Epidermal melanocyte (primary cell): ENCODE measurements at regions not wholly inside any gene's neighbourhood (a gene's known extent, or its start where the extent isn't known, plus 50 kb on each side); places are given as distances from the start of the nearest gene placed in this dataset.

Experiments
- DNase-seq: peaks from one replicate; pipeline ENCODE4 v3.0.0; 2011; ENCODE audit warnings: low spot score; ENCODE audit not compliant: insufficient read length

DNA sequence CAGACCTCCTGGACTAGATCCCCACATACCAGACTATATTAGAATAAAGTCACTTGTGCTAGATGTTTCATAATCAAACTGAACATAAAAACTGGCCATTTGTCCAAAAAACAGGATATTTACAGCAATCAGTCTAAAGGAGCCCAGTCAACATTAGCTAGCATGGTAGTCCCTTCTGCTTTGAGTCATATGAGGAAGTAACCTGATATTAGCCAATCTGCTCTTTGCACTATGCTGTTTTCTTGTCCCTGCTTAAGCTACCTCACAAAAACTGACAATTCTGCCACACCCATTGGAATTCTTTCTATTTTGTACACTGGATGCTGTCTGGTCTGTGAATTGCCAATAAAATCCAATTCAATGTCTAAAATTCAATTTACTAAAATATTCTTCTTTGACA, 1824.2 kb downstream of the OLFM4 start:
- no peak for DNase-seq

GRCh38 chr13:54859827-54860226, 1831.2 kb downstream of the OLFM4 start:
- no peak for DNase-seq

DNA sequence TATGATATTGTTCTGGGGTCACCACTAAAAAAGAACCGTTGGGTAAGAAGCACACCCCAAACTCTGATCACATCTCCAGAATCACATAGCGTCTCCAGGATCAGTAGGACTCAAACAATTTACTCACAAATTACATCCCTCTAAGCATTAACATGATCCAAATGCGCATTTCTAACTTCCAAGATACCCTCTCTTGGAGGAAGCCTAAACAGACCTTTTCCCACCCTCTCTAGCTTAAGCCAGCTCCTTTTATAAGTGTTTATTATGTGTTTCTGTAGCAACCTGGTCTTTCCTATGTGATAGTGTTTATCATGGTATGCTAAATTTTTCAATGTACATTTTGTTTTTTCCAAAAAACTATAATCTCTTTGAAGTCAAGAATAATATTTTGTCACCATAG, 1846.5 kb downstream of the OLFM4 start:
- DNase-seq: no peak

- DNase-seq: no peak
These were observed 1850.4 kb downstream of the OLFM4 start for GRCh38 chr13:54879036-54879435.

DNA sequence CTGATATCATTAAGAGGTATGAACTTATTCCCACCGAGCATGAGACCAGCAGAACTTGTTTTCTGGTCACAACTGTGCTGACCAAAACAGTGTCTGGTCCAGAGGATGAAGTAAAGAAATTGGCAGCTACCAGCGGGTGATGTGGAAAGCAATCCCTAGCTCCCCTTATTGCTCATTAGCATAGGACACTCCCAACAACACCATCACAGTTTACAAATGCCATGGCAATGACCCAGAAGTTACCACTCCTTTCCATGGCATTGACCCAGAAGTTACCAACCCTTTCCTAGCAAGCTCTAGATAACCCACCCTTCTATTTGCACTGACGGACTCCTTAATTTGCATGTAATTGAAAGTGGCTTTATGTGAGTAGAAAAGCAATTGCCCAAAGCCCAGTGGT, 1856.1 kb downstream of the OLFM4 start:
- no peak for DNase-seq

- DNase-seq: no peak
These were observed 1862.4 kb downstream of the OLFM4 start for GRCh38 chr13:54890976-54891375.

DNA sequence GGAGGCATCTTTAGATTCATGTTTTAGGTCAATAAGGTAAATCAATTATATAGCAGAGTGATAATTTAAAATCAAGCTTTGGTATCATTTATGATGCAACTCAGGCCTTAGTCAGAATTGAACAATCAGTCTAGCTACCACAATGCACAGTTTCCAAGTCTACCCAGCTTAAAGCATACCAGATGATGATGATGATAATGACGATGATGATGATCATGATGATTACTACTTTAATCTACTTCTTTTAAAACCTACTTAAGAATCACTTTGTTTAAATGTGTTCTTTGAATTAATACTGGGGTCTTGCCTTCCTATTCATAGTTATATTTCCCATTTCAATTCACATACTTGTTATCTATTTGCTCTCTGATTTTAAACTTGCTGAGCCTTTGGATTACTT, 1872.7 kb downstream of the OLFM4 start:
- no peak for DNase-seq

GRCh38 chr13:54912367-54912766, 1883.8 kb downstream of the OLFM4 start:
- DNase-seq: no peak

DNA sequence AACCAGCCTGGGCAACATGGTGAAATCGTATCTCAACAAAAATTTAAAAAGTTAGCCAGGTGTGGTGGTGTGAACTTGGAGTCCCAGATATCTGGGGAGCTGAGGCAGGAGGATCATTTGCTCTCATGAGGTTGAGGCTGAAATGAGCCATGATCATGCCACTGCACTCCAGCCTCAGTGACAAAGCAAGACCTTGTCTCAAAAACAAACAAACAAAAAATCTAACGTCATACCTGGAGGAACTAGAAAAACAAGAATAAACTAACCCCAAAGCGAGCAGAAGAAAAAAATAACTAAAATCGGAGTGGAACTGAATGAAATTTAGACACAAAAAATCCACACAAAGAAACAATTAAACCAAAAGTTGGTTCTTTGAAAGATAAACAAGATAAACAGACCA, 1885.1 kb downstream of the OLFM4 start:
- DNase-seq: no peak

DNA sequence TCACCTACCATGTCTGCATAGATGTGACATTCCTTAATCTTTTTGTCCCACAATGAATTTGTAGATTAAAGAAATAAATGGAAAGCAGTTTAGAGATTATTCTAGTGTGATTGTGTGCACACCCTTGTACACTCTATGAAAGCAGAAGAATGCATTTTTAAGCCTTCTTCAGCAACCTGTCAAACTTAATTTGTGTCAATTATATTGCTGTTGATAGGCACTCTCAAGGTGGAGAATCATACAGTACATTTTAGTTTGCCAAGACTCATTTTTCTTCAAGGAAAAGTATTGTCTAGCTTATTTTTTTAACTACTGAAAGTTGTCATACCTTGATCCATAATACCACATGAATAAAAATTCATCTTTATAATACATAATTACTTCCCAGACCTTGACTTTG, 1898.9 kb downstream of the OLFM4 start:
- DNase-seq: no peak

GRCh38 chr13:54928071-54928470, 1899.5 kb downstream of the OLFM4 start:
- DNase-seq: no peak

GRCh38 chr13:54934121-54934520, 1905.5 kb downstream of the OLFM4 start:
- no peak for DNase-seq

DNA sequence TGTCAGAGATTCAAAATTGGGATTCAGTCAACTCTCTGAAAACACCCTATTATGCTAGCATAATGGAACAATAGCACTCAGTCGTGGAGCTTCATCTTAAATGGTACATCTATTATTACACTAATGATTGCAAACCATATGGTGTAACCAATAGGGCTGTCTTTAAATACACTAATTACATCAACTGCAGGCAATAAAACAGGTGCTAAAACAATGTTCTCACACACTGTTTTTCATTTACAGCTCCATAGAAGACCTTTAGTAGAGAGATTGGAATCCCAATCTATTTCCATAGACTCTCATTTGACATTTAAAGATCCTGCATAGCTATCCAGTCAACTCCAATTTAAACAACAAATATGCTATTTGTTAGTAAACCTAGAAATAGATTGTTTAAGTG, 1917.4 kb downstream of the OLFM4 start:
- no peak for DNase-seq

DNA sequence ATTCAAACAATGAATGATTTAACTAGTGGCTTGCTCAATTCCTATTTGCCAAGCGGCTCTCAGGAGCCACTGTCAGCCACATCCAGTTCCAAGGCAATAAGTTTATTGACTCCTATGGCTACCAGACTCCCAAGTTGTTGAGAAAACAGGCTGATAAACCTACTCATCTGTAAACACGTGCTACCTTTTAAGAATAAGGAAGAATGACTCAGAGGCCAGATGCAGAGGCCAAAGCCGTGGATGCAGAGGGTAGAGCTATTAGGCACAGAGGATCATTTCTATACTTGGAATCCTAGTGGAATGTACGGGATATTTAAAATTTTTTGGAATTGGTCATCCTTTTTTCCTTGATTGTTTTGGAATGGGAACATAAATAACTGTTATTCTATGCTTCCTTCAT, 1921.1 kb downstream of the OLFM4 start:
- DNase-seq: no peak

DNA sequence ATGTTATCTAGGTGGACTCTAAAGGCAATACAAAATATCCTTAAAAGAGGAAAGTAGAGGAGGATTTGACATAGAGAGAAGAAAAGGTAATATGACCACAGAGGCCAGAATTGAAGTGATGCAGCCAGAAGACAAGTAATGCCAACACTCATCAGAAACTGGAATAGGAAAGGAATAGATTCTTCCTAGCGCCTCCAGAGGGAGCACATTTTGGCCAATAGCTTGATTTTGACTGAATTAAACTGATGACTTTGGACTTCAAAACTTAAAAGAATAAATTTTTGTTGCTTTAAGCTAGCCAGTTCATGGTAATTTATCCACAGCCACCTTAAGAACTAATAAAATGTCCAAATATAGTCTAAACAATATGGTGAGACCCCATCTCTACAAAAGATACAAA, 1921.9 kb downstream of the OLFM4 start:
- DNase-seq: no peak

DNA sequence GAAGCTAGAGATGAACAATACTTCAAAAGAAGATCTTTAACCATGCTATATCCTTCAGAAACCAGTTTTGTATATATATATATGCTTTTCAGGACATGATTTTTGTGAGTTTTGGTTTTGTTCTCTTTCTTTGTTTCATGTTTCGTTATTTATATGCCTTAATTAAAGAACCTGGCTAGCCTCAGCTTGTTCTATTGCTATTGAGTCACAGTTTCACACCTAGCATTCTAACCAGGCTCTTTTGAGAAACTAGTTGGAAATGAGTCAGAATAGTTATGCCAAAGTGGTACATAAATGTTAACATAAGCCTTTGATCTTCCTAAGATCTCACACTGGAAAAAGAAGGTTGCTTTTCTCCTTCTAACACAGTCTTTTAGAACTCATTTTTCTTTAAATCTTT, 1925.2 kb downstream of the OLFM4 start:
- DNase-seq: no peak

GRCh38 chr13:54958781-54959180, 1930.2 kb downstream of the OLFM4 start:
- no peak for DNase-seq

DNA sequence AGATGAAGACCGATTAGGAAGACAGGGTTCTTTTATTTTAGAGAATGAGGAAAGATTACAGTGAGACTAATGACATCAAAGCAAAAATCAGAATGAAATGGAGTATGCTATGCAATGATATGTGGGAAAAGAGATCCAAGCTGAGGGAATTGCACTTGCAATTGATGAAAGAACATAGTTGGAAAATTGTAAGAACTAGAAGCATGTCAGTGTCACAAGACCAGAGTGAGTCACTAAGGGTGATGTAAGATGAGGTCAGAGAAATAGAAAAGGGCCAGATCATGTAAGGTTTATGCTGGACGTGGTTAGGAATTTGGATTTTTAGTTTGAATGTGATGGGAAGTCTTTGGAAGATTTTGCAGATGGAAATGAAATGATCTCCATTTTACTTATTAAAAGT, 1937.3 kb downstream of the OLFM4 start:
- DNase-seq: no peak

GRCh38 chr13:54972838-54973237, 1944.2 kb downstream of the OLFM4 start:
- DNase-seq: no peak

DNA sequence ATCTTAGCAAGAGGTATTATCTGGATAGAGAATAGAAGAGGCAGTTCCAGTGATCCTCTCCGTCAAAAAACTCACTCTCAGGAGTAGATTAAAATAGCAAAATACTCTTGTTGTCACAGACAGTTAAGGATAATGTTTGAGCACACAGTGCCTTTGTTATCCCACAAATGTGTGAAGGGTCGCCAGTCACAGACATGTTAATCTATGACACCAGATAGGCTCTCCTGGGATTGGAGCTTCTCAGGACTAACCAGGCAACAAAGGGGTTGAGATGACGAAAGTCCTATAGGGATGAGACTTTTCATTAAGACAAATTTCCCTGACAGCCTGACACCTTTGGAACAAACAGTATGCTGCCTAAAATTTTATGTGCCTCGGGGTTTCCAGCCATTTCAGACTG, 1947.1 kb downstream of the OLFM4 start:
- DNase-seq: no peak

DNA sequence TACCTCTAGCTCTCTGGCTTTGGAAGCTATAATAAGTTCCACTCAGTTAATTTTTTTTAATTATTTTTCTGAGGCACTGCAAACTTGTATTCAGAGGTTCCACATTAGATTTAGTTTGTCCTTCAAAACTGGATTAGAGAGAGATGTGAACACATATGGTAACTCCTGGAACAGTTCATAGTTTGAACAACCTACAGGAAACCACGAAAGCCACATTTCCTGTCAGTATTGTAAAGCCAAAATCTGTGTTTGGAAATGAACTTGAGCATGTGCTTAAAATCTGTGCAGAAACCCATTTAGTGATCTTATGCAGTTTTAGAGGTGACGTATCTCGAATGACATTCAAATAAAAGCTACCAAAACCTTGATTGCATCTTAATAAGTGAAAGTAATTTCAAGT, 1952.0 kb downstream of the OLFM4 start:
- no peak for DNase-seq

- DNase-seq: no peak
These were observed 1960.8 kb downstream of the OLFM4 start for GRCh38 chr13:54989418-54989817.

DNA sequence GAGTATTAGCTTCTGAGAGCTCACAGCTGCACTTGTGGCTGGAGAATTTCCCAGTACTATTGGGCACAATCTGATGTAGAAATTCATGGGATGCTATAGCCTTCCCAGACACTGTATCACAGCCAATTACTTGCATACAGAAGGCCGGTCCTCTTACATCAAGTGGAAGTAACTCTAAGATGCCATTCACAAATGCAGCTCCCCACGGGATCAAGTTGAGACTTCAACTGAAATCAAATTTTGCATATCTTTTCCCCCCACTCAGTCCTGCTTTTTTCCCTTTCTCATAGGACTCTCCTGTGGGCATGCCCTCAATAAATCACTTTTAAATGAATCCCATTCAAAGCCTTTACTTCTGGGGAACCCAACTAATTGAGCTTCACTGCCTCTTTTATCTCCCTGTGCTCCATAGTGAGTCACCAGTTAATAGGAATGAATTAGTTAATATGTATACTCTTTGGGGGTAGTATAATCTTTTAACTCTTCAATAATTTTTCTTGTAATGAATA, 1970.8 kb downstream of the OLFM4 start:
- no peak for DNase-seq

- DNase-seq: no peak
These were observed 1971.4 kb downstream of the OLFM4 start for GRCh38 chr13:55000043-55000442.
